B cell (primary cell): ENCODE measurements at regions not wholly inside any gene's neighbourhood (a gene's known extent, or its start where the extent isn't known, plus 50 kb on each side); places are given as distances from the start of the nearest gene placed in this dataset.

Source experiments
- ATAC-seq: fragments of 200-7000 bp; cut with Tn5 transposase; one replicate; pipeline ENCODE4 v1.10.0; 2021; ENCODE audit warnings: low read depth, mild to moderate bottlenecking, moderate number of reproducible peaks, moderate library complexity
- CTCF ChIA-PET: fragments of 350-600 bp; sonication (Branson Sonifier 250); formaldehyde crosslinking; loops from one replicate; lab custom pipeline; 2021; ENCODE audit warnings: antibody characterized with exemption, inconsistent platforms; lab: Charles Lee
- POLR2A ChIA-PET: fragments of 350-600 bp; sonication (Branson Sonifier 250); formaldehyde crosslinking; loops from one replicate; lab custom pipeline; 2021; ENCODE audit warnings: antibody characterized with exemption; lab: Charles Lee
- DNase-seq: peaks from one replicate; pipeline ENCODE4 v3.0.0; 2013
- H2AFZ ChIP-seq: 2 replicates; pipeline ENCODE4 v1.6.1; 2012; ENCODE audit warnings: mild to moderate bottlenecking, low read depth, low read length; ENCODE audit not compliant: insufficient read depth, poor library complexity, severe bottlenecking
- H3K27ac ChIP-seq, 2 donors: 1 replicate in 1 of 2; 2 replicates in 1 of 2; pipeline ENCODE4 v1.5.1; 2012 to 2013; ENCODE audit warnings: low read length in 2 of 2, mild to moderate bottlenecking in 2 of 2, moderate library complexity in 1 of 2
- H3K27me3 ChIP-seq, 4 experiments: fragments of 200-600 bp in 1 of 4; sonication (generic) in 1 of 4; replicated peaks in 1 of 4; 1 replicate in 2 of 4; 2 replicates in 2 of 4; pipeline versions ENCODE4 v1.6.1 to v1.7.0; 2013 to 2016; ENCODE audit warnings: low read length in 3 of 4, mild to moderate bottlenecking in 2 of 4, mixed read lengths in 1 of 4, moderate library complexity in 1 of 4; ENCODE audit not compliant: insufficient read depth in 4 of 4, control insufficient read depth in 3 of 4; ENCODE audit errors: control extremely low read depth in 1 of 4
- H3K36me3 ChIP-seq, 2 experiments: replicated peaks in 1 of 2; 1 replicate in 1 of 2; 2 replicates in 1 of 2; pipeline versions ENCODE4 v1.6.1 to v1.7.1; 2013; ENCODE audit warnings: low read length in 1 of 2; ENCODE audit not compliant: insufficient read depth in 2 of 2, control insufficient read depth in 1 of 2; ENCODE audit errors: control extremely low read depth in 1 of 2, extremely low read depth in 1 of 2
- H3K4me1 ChIP-seq, 2 donors: fragments of 200-600 bp in 1 of 2; sonication (generic) in 1 of 2; 1 replicate in 1 of 2; 2 replicates in 1 of 2; pipeline versions ENCODE4 v1.5.1 to v1.6.1; 2013 to 2017; ENCODE audit warnings: low read length in 2 of 2; ENCODE audit not compliant: control insufficient read depth in 2 of 2, insufficient read depth in 2 of 2
- H3K4me2 ChIP-seq: replicated peaks from 2 replicates; pipeline ENCODE3; 2012; ENCODE audit warnings: mild to moderate bottlenecking, low read depth, low read length; ENCODE audit not compliant: poor library complexity, severe bottlenecking
- H3K4me3 ChIP-seq, 5 experiments: fragments of 200-600 bp in 1 of 5; sonication (generic) in 1 of 5; 1 replicate in 3 of 5; 2 replicates in 2 of 5; pipeline versions ENCODE4 v1.5.1 to v1.7.0; 2011 to 2016; ENCODE audit warnings: low read length in 4 of 5, mild to moderate bottlenecking in 4 of 5, low read depth in 2 of 5, control low read depth in 1 of 5, moderate library complexity in 1 of 5; ENCODE audit not compliant: insufficient read depth in 1 of 5; ENCODE audit errors: control extremely low read depth in 1 of 5, extremely low read depth in 1 of 5
- H3K79me2 ChIP-seq: fragments of 200-600 bp; sonication (generic); one replicate; pipeline ENCODE4 v1.6.0; 2016; ENCODE audit warnings: low read length; ENCODE audit not compliant: control insufficient read depth, insufficient read depth
- H3K9ac ChIP-seq: fragments of 200-600 bp; sonication (generic); 2 replicates; pipeline ENCODE4 v1.6.1; 2017; ENCODE audit warnings: mild to moderate bottlenecking, low read length, moderate library complexity
- H3K9me3 ChIP-seq, 3 donors: one replicate each; pipeline versions ENCODE4 v1.6.1 to v1.7.1; 2013; ENCODE audit warnings: low read length in 2 of 3; ENCODE audit not compliant: control insufficient read depth in 2 of 3, insufficient read depth in 1 of 3; ENCODE audit errors: control extremely low read depth in 1 of 3
- H4K20me1 ChIP-seq: 2 replicates; pipeline ENCODE4 v1.6.0; 2012; ENCODE audit warnings: mild to moderate bottlenecking, low read length; ENCODE audit not compliant: insufficient read depth, control insufficient read depth, poor library complexity, severe bottlenecking
- H3K27ac Mint-ChIP-seq: one replicate; pipeline ENCODE4 v1.8.0; 2021; ENCODE audit warnings: mixed read lengths
- H3K27me3 Mint-ChIP-seq: one replicate; pipeline ENCODE4 v1.8.0; 2021; ENCODE audit warnings: mixed read lengths
- H3K4me1 Mint-ChIP-seq: one replicate; pipeline ENCODE4 v1.8.0; 2021; ENCODE audit warnings: mixed read lengths
- H3K4me3 Mint-ChIP-seq: one replicate; pipeline ENCODE4 v1.8.0; 2021; ENCODE audit warnings: mixed read lengths
- H3K9me3 Mint-ChIP-seq: one replicate; pipeline ENCODE4 v1.8.0; 2022; ENCODE audit warnings: mixed read lengths; ENCODE audit not compliant: insufficient read depth
- EZH2 ChIP-seq: IDR thresholded peaks from 2 replicates; pipeline ENCODE4 v1.6.1; 2012; ENCODE audit warnings: borderline replicate concordance, low read depth, mild to moderate bottlenecking, moderate library complexity, low read length; ENCODE audit not compliant: insufficient read depth, poor library complexity, severe bottlenecking
- WGBS: methylation state at CpG from one replicate; pipeline ENCODE4 v1.1.5; 2013; ENCODE audit warnings: missing lambda C conversion rate; ENCODE audit not compliant: insufficient coverage; 5-methylcytosine and 5-hydroxymethylcytosine counted together
- intact Hi-C: fragments of 100-400 bp; cut with micrococcal nuclease; formaldehyde crosslinking; loops from one replicate; pipeline ENCODE4 v1.10.0; 2022
- TF ChIP-seq, protein P1 (sequence below): fragments of 200-600 bp; IDR thresholded peaks from one replicate; pipeline ENCODE4 v1.8.0; 2022; ENCODE audit warnings: antibody characterized with exemption, mild to moderate bottlenecking

DNA sequence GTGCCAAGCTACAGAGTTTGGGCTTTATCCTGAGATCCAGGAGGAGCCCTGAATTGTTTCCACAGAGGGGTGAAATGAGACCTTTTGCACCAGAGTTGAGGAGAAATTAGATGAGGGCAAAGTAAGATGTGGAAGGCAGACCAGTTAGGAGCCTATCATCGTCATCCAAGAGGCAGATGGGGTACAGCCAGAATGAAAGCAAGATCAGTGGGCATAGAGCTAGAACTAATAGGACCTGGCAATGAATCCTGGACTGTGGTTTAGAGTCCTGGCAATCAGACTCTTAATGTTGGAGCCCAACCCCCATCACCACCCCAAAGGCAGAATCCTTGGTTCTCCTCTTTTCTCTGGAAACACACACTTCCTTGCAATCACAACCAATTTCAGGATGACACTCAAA lies 166.6 kb upstream of the HMGA2 start:
- Mint-ChIP-seq H3K4me3 (no peak overlapping the region), H3K4me1 (no peaks in the 10 kb centered on the region), H3K27me3 (peaks cover 4% of the 10 kb centered on the region), H3K9me3 (no peaks in the 10 kb centered on the region), H3K27ac (no peak overlapping the region)
- no peak overlapping the region for H2AFZ ChIP-seq
- no peaks in the 10 kb centered on the region for H3K9me3 ChIP-seq
- H3K27me3 ChIP-seq = no peaks in the 10 kb centered on the region
- H3K4me2 ChIP-seq = no peak overlapping the region
- WGBS = 100% methylated on average over 1 of the region's 1 CpG
- CTCF ChIA-PET = no interaction called here
- no peak for TF ChIP-seq EZH2
- no peaks in the 10 kb centered on the region for H3K4me1 ChIP-seq
- POLR2A ChIA-PET = no interaction called here
- no peak for ATAC-seq
- H4K20me1 ChIP-seq = no peaks in the 10 kb centered on the region
- H3K4me3 ChIP-seq = no peak overlapping the region
- no peaks in the 10 kb centered on the region for H3K79me2 ChIP-seq
- H3K9ac ChIP-seq = no peak overlapping the region
- intact Hi-C loops = no loop called here
- DNase-seq = no peak
- no peaks in the 10 kb centered on the region for H3K36me3 ChIP-seq
- H3K27ac ChIP-seq = no peak overlapping the region

DNA sequence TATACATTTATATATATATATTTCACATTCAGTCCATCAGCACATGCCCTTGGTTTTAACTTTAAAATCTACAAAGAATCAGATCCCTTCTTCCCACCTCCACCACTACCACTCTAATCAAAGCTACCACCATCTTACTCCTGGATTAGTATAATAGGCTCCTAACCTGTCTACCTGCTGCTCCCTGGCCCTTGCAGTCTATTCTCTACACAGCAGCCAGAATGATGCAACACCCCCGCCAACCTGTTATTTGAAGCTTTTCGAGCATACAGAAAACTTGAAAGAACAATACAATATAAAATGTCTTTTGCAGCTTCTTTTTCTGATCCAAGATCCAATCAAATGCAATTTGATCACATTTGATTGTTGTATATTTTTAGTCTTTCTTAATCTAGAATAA lies 165.9 kb upstream of the HMGA2 start:
- intact Hi-C loops = no loop called here
- ChIA-PET POLR2A (no interaction called here), CTCF (no interaction called here)
- no peaks in the 10 kb centered on the region for H3K9me3 ChIP-seq
- WGBS = no CpG with 5 or more reads among the region's 2 CpGs
- H2AFZ ChIP-seq = no peak overlapping the region
- Mint-ChIP-seq H3K27me3 (peaks cover 4% of the 10 kb centered on the region), H3K4me1 (no peaks in the 10 kb centered on the region), H3K9me3 (no peaks in the 10 kb centered on the region), H3K27ac (no peak overlapping the region), H3K4me3 (no peak overlapping the region)
- ATAC-seq (no peak), DNase-seq (no peak)
- no peak overlapping the region for H3K4me2 ChIP-seq
- TF ChIP-seq, protein P1, sequence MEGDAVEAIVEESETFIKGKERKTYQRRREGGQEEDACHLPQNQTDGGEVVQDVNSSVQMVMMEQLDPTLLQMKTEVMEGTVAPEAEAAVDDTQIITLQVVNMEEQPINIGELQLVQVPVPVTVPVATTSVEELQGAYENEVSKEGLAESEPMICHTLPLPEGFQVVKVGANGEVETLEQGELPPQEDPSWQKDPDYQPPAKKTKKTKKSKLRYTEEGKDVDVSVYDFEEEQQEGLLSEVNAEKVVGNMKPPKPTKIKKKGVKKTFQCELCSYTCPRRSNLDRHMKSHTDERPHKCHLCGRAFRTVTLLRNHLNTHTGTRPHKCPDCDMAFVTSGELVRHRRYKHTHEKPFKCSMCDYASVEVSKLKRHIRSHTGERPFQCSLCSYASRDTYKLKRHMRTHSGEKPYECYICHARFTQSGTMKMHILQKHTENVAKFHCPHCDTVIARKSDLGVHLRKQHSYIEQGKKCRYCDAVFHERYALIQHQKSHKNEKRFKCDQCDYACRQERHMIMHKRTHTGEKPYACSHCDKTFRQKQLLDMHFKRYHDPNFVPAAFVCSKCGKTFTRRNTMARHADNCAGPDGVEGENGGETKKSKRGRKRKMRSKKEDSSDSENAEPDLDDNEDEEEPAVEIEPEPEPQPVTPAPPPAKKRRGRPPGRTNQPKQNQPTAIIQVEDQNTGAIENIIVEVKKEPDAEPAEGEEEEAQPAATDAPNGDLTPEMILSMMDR = no peak
- TF ChIP-seq EZH2 = no peak
- no peak overlapping the region for H3K4me3 ChIP-seq
- no peak overlapping the region for H3K27ac ChIP-seq
- H3K79me2 ChIP-seq = no peaks in the 10 kb centered on the region
- no peaks in the 10 kb centered on the region for H4K20me1 ChIP-seq
- H3K9ac ChIP-seq = no peak overlapping the region
- H3K36me3 ChIP-seq = no peaks in the 10 kb centered on the region
- no peaks in the 10 kb centered on the region for H3K27me3 ChIP-seq
- no peaks in the 10 kb centered on the region for H3K4me1 ChIP-seq
